CD14-positive monocyte (primary cell): ENCODE measurements at regions not wholly inside any gene's neighbourhood (a gene's known extent, or its start where the extent isn't known, plus 50 kb on each side); places are given as distances from the start of the nearest gene placed in this dataset.

ENCODE experiments used
- DNase-seq, 3 donors: peaks; one replicate each; pipeline ENCODE4 v3.0.0-alpha.2; 2011 to 2022
- H2AFZ ChIP-seq: 2 replicates; pipeline ENCODE4 v1.6.0; 2012; ENCODE audit warnings: mild to moderate bottlenecking, low read depth, low read length, inconsistent platforms; ENCODE audit not compliant: insufficient read depth, poor library complexity, severe bottlenecking
- H3K27ac ChIP-seq, 2 donors: 1 replicate in 1 of 2; 2 replicates in 1 of 2; pipeline ENCODE4 v1.5.1; 2012 to 2013; ENCODE audit warnings: low read length in 2 of 2, control low read depth in 1 of 2, inconsistent platforms in 1 of 2, low read depth in 1 of 2, mild to moderate bottlenecking in 1 of 2
- H3K27me3 ChIP-seq, 2 donors: one replicate each; pipeline versions ENCODE4 v1.6.0 to v1.6.1; 2011 to 2013; ENCODE audit warnings: low read length in 2 of 2; ENCODE audit not compliant: control insufficient read depth in 2 of 2, insufficient read depth in 2 of 2
- H3K36me3 ChIP-seq, 2 donors: replicated peaks in 1 of 2; 1 replicate in 1 of 2; 2 replicates in 1 of 2; pipeline versions ENCODE4 v1.5.1 to v1.6.1; 2012 to 2013; ENCODE audit warnings: low read length in 2 of 2, control low read depth in 1 of 2, inconsistent platforms in 1 of 2, mild to moderate bottlenecking in 1 of 2; ENCODE audit not compliant: insufficient read depth in 2 of 2, control insufficient read depth in 1 of 2
- H3K4me1 ChIP-seq, 2 donors: 1 replicate in 1 of 2; 2 replicates in 1 of 2; pipeline versions ENCODE4 v1.5.1 to v1.6.1; 2012 to 2013; ENCODE audit warnings: low read length in 2 of 2, control low read depth in 1 of 2, inconsistent platforms in 1 of 2, mild to moderate bottlenecking in 1 of 2, moderate library complexity in 1 of 2; ENCODE audit not compliant: insufficient read depth in 2 of 2, control insufficient read depth in 1 of 2
- H3K4me2 ChIP-seq: replicated peaks from 2 replicates; pipeline ENCODE3; 2012; ENCODE audit warnings: low read length, moderate library complexity, mild to moderate bottlenecking; ENCODE audit not compliant: poor library complexity, severe bottlenecking; ENCODE audit errors: extremely low read depth
- H3K4me3 ChIP-seq, 3 experiments: fragments of 200-600 bp in 1 of 3; sonication (generic) in 1 of 3; replicated peaks in 1 of 3; 1 replicate in 2 of 3; 2 replicates in 1 of 3; pipeline ENCODE4 v1.5.1; 2011 to 2013; ENCODE audit warnings: low read length in 3 of 3, mild to moderate bottlenecking in 3 of 3, control low read depth in 2 of 3, low read depth in 2 of 3, inconsistent platforms in 1 of 3, moderate library complexity in 1 of 3
- H3K79me2 ChIP-seq: 2 replicates; pipeline ENCODE4 v1.6.0; 2012; ENCODE audit warnings: mild to moderate bottlenecking, control low read depth, inconsistent platforms, low read length, moderate library complexity; ENCODE audit not compliant: insufficient read depth
- H3K9ac ChIP-seq: 2 replicates; pipeline ENCODE4 v1.6.0; 2017; ENCODE audit warnings: low read length, mild to moderate bottlenecking; ENCODE audit not compliant: insufficient read depth, poor library complexity, severe bottlenecking
- H3K9me3 ChIP-seq, 2 donors: replicated peaks in 1 of 2; 1 replicate in 1 of 2; 2 replicates in 1 of 2; pipeline versions ENCODE4 v1.5.1 to v1.6.1; 2012 to 2013; ENCODE audit warnings: low read length in 2 of 2, control low read depth in 1 of 2; ENCODE audit not compliant: control insufficient read depth in 1 of 2, insufficient read depth in 1 of 2
- H4K20me1 ChIP-seq: 2 replicates; pipeline ENCODE4 v1.6.0; 2012; ENCODE audit warnings: mild to moderate bottlenecking, low read length, control low read depth, moderate library complexity; ENCODE audit not compliant: insufficient read depth
- H3K27ac Mint-ChIP-seq, 7 donors: one replicate each; pipeline ENCODE4 v1.8.0; 2020; ENCODE audit warnings: mild to moderate bottlenecking in 7 of 7, mixed read lengths in 7 of 7, moderate library complexity in 6 of 7, inconsistent platforms in 2 of 7
- H3K27me3 Mint-ChIP-seq, 3 donors: one replicate each; pipeline ENCODE4 v1.8.0; 2021 to 2022; ENCODE audit warnings: low read depth in 3 of 3, mild to moderate bottlenecking in 3 of 3, mixed read lengths in 3 of 3, moderate library complexity in 3 of 3, inconsistent platforms in 1 of 3
- H3K36me3 Mint-ChIP-seq, 2 donors: one replicate each; pipeline ENCODE4 v1.8.0; 2020; ENCODE audit warnings: mixed read lengths in 2 of 2, inconsistent platforms in 1 of 2, mild to moderate bottlenecking in 1 of 2
- H3K4me1 Mint-ChIP-seq: one replicate; pipeline ENCODE4 v1.8.0; 2020; ENCODE audit warnings: mild to moderate bottlenecking, mixed read lengths
- H3K4me3 Mint-ChIP-seq, 2 donors: one replicate each; pipeline ENCODE4 v1.8.0; 2020; ENCODE audit warnings: mild to moderate bottlenecking in 2 of 2, mixed read lengths in 2 of 2, moderate library complexity in 1 of 2
- H3K9me3 Mint-ChIP-seq, 7 donors: one replicate each; pipeline ENCODE4 v1.8.0; 2020 to 2022; ENCODE audit warnings: mixed read lengths in 7 of 7, mild to moderate bottlenecking in 6 of 7, moderate library complexity in 6 of 7, inconsistent platforms in 2 of 7
- WGBS: methylation state at CpG from one replicate; pipeline ENCODE4 v1.1.5; 2013; ENCODE audit warnings: missing lambda C conversion rate; ENCODE audit not compliant: insufficient coverage; 5-methylcytosine and 5-hydroxymethylcytosine counted together
- intact Hi-C, 2 donors: fragments of 100-400 bp; cut with micrococcal nuclease; formaldehyde crosslinking; loops; one replicate each; pipeline versions ENCODE4 v1.15.0 to v1.15.1; 2023
- TF ChIP-seq, protein P1 (sequence below): fragments of 200-600 bp; IDR thresholded peaks from one replicate; pipeline ENCODE4 v1.8.0; 2022; ENCODE audit warnings: antibody characterized with exemption, mild to moderate bottlenecking

DNA sequence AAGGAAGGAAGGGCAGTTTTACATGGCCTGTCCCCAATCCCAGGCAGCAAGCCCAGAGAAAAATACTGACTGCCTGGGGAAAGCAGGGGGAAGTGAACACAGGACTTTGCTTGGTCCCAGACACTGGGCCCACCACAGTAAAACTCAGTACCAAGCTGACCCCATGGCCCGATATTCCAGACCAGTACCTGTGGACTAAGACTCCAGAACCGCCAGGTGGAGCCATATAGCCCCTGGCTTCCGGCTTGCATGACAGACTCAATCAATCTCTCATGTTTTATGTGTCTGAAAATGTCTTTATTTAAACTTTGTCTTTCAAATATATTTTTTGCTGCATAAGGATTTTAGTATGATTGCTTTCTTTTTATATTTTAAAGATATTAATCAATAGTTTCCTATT is 767.9 kb upstream of the SLITRK6 start:
- intact Hi-C loops: no loop called here
- 100% methylated on average over 1 of the region's 3 CpGs for WGBS
- Mint-ChIP-seq H3K4me3 (no peak overlapping the region), H3K4me1 (no peaks in the 10 kb centered on the region), H3K9me3 (peaks cover 0 to 8% (median 4%) of the 10 kb centered on the region in 7 donors), H3K36me3 (no peaks in the 10 kb centered on the region), H3K27ac (no peak overlapping the region), H3K27me3 (no peaks in the 10 kb centered on the region)
- no peaks in the 10 kb centered on the region for H3K79me2 ChIP-seq
- H3K9ac ChIP-seq: no peak overlapping the region
- H3K27ac ChIP-seq: no peak overlapping the region
- H2AFZ ChIP-seq: no peak overlapping the region
- no peaks in the 10 kb centered on the region for H3K36me3 ChIP-seq
- TF ChIP-seq, protein P1, sequence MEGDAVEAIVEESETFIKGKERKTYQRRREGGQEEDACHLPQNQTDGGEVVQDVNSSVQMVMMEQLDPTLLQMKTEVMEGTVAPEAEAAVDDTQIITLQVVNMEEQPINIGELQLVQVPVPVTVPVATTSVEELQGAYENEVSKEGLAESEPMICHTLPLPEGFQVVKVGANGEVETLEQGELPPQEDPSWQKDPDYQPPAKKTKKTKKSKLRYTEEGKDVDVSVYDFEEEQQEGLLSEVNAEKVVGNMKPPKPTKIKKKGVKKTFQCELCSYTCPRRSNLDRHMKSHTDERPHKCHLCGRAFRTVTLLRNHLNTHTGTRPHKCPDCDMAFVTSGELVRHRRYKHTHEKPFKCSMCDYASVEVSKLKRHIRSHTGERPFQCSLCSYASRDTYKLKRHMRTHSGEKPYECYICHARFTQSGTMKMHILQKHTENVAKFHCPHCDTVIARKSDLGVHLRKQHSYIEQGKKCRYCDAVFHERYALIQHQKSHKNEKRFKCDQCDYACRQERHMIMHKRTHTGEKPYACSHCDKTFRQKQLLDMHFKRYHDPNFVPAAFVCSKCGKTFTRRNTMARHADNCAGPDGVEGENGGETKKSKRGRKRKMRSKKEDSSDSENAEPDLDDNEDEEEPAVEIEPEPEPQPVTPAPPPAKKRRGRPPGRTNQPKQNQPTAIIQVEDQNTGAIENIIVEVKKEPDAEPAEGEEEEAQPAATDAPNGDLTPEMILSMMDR: no peak
- H3K4me2 ChIP-seq: no peak overlapping the region
- no peak for DNase-seq
- no peak overlapping the region for H3K4me3 ChIP-seq
- H3K9me3 ChIP-seq: peaks cover 5 to 10% of the 10 kb centered on the region in 2 donors
- H3K27me3 ChIP-seq: no peaks in the 10 kb centered on the region
- no peaks in the 10 kb centered on the region for H3K4me1 ChIP-seq
- H4K20me1 ChIP-seq: no peaks in the 10 kb centered on the region

DNA sequence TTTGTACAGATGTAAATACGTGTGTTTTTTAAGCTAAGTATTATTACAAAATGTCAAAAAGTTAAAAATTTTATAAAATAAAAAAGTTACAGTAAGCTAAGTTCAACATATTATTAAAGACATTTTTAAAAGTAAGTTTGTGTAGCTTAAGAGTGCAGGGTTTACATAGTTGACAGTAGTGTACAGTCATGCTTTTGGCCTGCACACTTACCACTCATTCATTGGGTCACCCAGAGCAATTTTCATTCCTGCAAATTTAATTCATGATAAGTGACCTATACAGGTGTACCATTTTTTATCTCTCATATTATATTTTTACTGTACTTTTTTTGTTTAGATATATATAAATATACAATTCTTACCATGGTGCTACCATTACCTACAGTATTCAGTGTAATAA is 769.9 kb upstream of the SLITRK6 start:
- WGBS: no CpG with 5 or more reads among the region's 1 CpG

More for the DNA sequence above, 769.9 kb upstream of the SLITRK6 start:
- intact Hi-C loops: no loop called here
- Mint-ChIP-seq H3K4me3 (no peak overlapping the region), H3K9me3 (peaks cover 0 to 6% (median 4%) of the 10 kb centered on the region in 7 donors), H3K27me3 (no peaks in the 10 kb centered on the region), H3K36me3 (no peaks in the 10 kb centered on the region), H3K4me1 (no peaks in the 10 kb centered on the region), H3K27ac (no peak overlapping the region)
- H3K27me3 ChIP-seq: no peaks in the 10 kb centered on the region
- H2AFZ ChIP-seq: no peak overlapping the region
- H3K36me3 ChIP-seq: no peaks in the 10 kb centered on the region
- no peaks in the 10 kb centered on the region for H4K20me1 ChIP-seq
- no peaks in the 10 kb centered on the region for H3K79me2 ChIP-seq
- DNase-seq: no peak
- H3K4me2 ChIP-seq: no peak overlapping the region
- H3K4me1 ChIP-seq: no peaks in the 10 kb centered on the region
- TF ChIP-seq, protein P1: no peak
- no peak overlapping the region for H3K27ac ChIP-seq
- H3K4me3 ChIP-seq: no peak overlapping the region
- H3K9ac ChIP-seq: no peak overlapping the region
- peaks cover 5 to 10% of the 10 kb centered on the region in 2 donors for H3K9me3 ChIP-seq
